ENCODE measurements at regions not wholly inside any gene's neighbourhood (a gene's known extent, or its start where the extent isn't known, plus 50 kb on each side); places are given as distances from the start of the nearest gene placed in this dataset.
"Not testable (repeated sequence)": the region's sequence is repeated elsewhere in the genome, so short reads cannot be mapped to it uniquely, and the experiment has no call there.

DNA sequence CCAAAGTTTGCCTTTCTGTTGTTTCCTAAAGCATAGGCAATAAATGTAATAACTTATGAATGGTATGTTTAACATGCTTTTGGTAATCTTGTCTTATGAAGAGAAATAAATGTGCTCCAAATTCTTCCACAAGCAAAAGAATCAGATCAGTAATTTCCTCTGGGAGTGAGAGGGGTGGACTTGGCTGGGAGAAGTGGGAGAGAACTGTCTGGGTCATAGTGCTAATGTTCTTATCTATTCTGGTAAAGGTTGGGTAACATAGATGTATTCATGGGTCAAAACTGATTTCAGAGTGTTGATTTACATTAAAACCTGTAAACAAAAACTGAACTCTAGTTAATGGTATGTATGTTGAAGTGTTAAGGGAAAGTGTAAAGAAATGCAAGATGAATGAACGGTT lies 211.7 kb upstream of the IRS2 start:
- DNase-seq: no peak
- Histone ChIP-seq H3K4me3 (ENCODE audit: low read depth, low read length) (no peak overlapping the region), H3K36me3 (no peaks in the 10 kb centered on the region), H3K27me3 (ENCODE audit: insufficient read depth, low read depth, severe bottlenecking) (no peaks in the 10 kb centered on the region), H3K9me3 (ENCODE audit: severe bottlenecking) (no peaks in the 10 kb centered on the region), H3K27ac (no peak overlapping the region)
- TF ChIP-seq, protein P1, sequence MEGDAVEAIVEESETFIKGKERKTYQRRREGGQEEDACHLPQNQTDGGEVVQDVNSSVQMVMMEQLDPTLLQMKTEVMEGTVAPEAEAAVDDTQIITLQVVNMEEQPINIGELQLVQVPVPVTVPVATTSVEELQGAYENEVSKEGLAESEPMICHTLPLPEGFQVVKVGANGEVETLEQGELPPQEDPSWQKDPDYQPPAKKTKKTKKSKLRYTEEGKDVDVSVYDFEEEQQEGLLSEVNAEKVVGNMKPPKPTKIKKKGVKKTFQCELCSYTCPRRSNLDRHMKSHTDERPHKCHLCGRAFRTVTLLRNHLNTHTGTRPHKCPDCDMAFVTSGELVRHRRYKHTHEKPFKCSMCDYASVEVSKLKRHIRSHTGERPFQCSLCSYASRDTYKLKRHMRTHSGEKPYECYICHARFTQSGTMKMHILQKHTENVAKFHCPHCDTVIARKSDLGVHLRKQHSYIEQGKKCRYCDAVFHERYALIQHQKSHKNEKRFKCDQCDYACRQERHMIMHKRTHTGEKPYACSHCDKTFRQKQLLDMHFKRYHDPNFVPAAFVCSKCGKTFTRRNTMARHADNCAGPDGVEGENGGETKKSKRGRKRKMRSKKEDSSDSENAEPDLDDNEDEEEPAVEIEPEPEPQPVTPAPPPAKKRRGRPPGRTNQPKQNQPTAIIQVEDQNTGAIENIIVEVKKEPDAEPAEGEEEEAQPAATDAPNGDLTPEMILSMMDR (IDR thresholded peaks at IDR 0.05; ENCODE audit: low read depth, low read length): no peak

DNA sequence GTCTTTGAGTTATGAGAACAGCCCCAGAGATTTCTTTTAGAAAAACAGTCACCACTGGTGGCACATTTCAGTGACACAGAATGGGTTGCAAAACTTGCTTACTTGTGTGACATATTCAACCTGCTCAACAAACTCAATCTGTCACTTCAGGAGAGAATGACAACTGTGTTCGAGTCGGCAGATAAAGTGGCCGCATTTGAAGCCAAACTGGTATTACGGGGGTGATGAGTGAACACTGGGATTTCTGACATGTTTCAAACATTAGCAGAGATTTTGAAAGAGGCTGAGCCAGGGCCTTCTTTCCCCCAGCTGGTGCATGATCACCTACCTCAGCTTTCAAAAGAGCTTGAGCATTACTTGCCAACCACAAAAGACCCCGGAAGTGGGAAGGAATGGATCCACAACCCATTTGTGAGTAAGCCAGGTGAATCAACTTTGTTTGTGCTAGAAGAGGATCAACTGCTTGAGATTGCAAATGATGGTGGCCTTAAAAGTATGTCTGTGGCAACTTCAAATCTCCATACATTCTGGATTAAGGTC lies 210.7 kb upstream of the IRS2 start:
- not testable (repeated sequence) for DNase-seq

DNA sequence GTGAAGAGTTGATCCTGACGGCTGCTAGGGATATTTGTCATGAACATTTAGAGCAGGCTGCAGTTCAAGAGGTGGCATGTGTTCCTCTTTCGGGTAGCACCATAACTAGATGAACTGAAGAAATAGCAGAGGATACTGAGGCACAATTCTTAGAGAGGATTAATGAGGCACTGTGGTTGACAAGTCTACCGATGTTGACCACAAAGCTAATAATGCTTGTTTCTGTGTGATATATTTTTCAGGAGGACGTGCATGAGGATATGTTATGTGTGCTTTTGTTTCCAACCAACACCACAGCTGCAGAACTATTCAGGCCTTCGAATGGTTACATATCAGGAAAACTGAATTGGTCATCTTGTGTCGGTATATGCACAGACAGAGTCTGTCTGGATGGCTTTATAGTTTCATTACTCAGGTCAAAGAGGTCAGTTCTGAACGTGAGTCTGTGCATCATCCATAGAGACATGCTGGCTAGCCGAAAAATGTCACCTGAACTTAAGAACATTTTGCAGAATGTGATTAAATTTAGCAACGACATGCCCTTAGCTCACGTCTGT lies 210.1 kb upstream of the IRS2 start:
- no peak for DNase-seq
- no peak overlapping the region for H3K4me3 ChIP-seq (ENCODE audit: low read depth, low read length)
- H3K9me3 ChIP-seq (ENCODE audit: severe bottlenecking): no peaks in the 10 kb centered on the region
- TF ChIP-seq, protein P1 (IDR thresholded peaks at IDR 0.05; ENCODE audit: low read depth, low read length): no peak
- no peak overlapping the region for H3K27ac ChIP-seq
- H3K36me3 ChIP-seq: no peaks in the 10 kb centered on the region
- H3K27me3 ChIP-seq (ENCODE audit: insufficient read depth, low read depth, severe bottlenecking): no peaks in the 10 kb centered on the region

More for the DNA sequence above, 210.7 kb upstream of the IRS2 start:
- H3K4me3 ChIP-seq (ENCODE audit: low read depth, low read length); H3K27ac ChIP-seq; H3K27me3 ChIP-seq (ENCODE audit: insufficient read depth, low read depth, severe bottlenecking); H3K36me3 ChIP-seq; H3K9me3 ChIP-seq (ENCODE audit: severe bottlenecking): not testable (repeated sequence)

DNA sequence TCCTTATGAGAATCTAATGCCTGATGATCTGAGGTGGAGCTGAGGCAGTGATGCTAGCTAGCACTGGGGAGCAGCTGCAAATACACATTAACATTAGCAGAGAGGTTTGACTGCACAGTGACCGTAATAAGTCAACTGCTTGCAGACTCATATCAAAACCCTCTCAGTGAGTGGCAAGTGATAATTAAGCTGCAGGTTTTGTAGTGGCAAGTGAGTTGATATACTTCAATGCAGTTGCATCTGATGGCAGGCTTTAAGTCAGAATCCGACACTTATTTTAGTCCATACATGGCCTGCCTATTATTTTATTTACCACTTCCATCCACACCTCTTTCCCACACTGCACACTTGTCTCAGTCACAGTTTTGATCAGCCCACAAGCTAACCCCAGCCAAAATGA lies 209.2 kb upstream of the IRS2 start:
- H3K9me3 ChIP-seq (ENCODE audit: severe bottlenecking): no peaks in the 10 kb centered on the region
- no peak for DNase-seq
- H3K27ac ChIP-seq: no peak overlapping the region
- no peaks in the 10 kb centered on the region for H3K36me3 ChIP-seq
- TF ChIP-seq, protein P1 (IDR thresholded peaks at IDR 0.05; ENCODE audit: low read depth, low read length): no peak
- H3K27me3 ChIP-seq (ENCODE audit: insufficient read depth, low read depth, severe bottlenecking): no peaks in the 10 kb centered on the region
- H3K4me3 ChIP-seq (ENCODE audit: low read depth, low read length): no peak overlapping the region

DNA sequence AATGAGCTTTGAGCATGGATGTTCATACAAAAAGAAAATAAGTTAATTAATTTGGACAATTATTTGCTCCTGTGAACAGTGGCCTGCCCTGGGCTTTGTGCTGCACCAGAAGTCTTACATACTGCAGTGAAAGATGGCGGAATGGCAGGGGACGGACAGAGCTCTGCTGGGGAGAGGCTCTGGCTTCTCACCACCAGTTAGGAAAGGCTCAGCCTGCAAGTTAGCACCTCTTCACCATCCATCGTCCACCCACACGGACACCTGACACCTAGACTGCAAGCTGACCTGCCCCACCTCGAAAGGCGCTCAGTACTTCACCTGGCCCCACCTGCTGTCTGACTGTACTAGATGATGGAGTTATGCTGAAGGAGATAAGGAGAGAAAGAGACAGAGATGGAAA lies 203.9 kb upstream of the IRS2 start:
- H3K36me3 ChIP-seq: no peaks in the 10 kb centered on the region
- H3K27me3 ChIP-seq (ENCODE audit: insufficient read depth, low read depth, severe bottlenecking): no peaks in the 10 kb centered on the region
- TF ChIP-seq, protein P1 (IDR thresholded peaks at IDR 0.05; ENCODE audit: low read depth, low read length): no peak
- H3K27ac ChIP-seq: no peak overlapping the region
- H3K4me3 ChIP-seq (ENCODE audit: low read depth, low read length): no peak overlapping the region
- no peak for DNase-seq
- no peaks in the 10 kb centered on the region for H3K9me3 ChIP-seq (ENCODE audit: severe bottlenecking)

DNA sequence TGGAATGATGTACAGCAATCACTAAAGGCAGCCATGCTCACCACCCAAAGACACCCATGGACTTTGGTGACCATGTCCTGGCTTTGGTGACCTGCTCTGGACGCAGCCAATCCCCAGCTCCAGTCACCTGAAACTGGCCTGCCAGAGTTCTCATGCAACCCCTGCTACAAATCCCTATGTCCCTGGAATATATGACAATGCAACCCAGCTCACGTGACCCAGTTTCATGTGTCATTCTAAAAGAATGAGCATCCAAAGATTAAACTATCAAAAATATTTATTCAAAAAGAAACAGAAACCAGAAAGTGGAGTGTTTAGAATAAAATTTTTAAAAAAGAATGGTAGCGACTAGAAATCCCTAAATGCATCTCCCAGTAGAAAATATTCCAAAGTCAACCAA lies 203.3 kb upstream of the IRS2 start:
- no peaks in the 10 kb centered on the region for H3K36me3 ChIP-seq
- no peak for DNase-seq
- H3K27ac ChIP-seq: no peak overlapping the region
- TF ChIP-seq, protein P1 (IDR thresholded peaks at IDR 0.05; ENCODE audit: low read depth, low read length): no peak
- H3K9me3 ChIP-seq (ENCODE audit: severe bottlenecking): no peaks in the 10 kb centered on the region
- no peak overlapping the region for H3K4me3 ChIP-seq (ENCODE audit: low read depth, low read length)
- H3K27me3 ChIP-seq (ENCODE audit: insufficient read depth, low read depth, severe bottlenecking): no peaks in the 10 kb centered on the region

Measured in WERI-Rb-1 (cell line).